DND-41 (cell line): ENCODE measurements at regions not wholly inside any gene's neighbourhood (a gene's known extent, or its start where the extent isn't known, plus 50 kb on each side); places are given as distances from the start of the nearest gene placed in this dataset.
"Not testable (repeated sequence)": the region's sequence is repeated elsewhere in the genome, so short reads cannot be mapped to it uniquely, and the experiment has no call there.

Experiments used
- CTCF ChIP-seq: IDR thresholded peaks from 2 replicates; pipeline ENCODE4 v1.5.1; 2012; ENCODE audit warnings: borderline replicate concordance, low read length, moderate library complexity, mild to moderate bottlenecking; ENCODE audit not compliant: poor library complexity, severe bottlenecking; ENCODE audit errors: extremely low read depth
- EZH2 ChIP-seq: IDR thresholded peaks from 3 replicates; pipeline ENCODE4 v1.6.1; 2012; ENCODE audit warnings: borderline replicate concordance, low read depth, mild to moderate bottlenecking, moderate library complexity, low read length, inconsistent platforms; ENCODE audit not compliant: severe bottlenecking

GRCh38 chr6:121720867-121721266 lies 285.4 kb downstream of the GJA1 start:
- TF ChIP-seq CTCF, EZH2: not testable (repeated sequence)
